ENCODE measurements at regions not wholly inside any gene's neighbourhood (a gene's known extent, or its start where the extent isn't known, plus 50 kb on each side); places are given as distances from the start of the nearest gene placed in this dataset.

GRCh38 chr10:113473011-113473410, 79.8 kb upstream of the HABP2 start:
- TF ChIP-seq L3MBTL2 (conservative IDR thresholded peaks at IDR 0.05) (no peak), NFRKB (IDR thresholded peaks at IDR 0.05) (no peak), LEF1 (IDR thresholded peaks at IDR 0.05; ENCODE audit: borderline replicate concordance) (no peak), SUZ12 (IDR thresholded peaks at IDR 0.05) (no peak), SP1 (IDR thresholded peaks at IDR 0.05) (no peak), TARDBP (IDR thresholded peaks at IDR 0.05) (no peak), BHLHE40 (IDR thresholded peaks at IDR 0.05; ENCODE audit: borderline replicate concordance) (no peak), ELF4 (IDR thresholded peaks at IDR 0.05) (no peak), FOXK2 (IDR thresholded peaks at IDR 0.05) (no peak), HDGF (IDR thresholded peaks at IDR 0.05; ENCODE audit: borderline replicate concordance) (no peak), ARNT (IDR thresholded peaks at IDR 0.05) (no peak), FOXM1 (IDR thresholded peaks at IDR 0.05; ENCODE audit: borderline replicate concordance) (no peak)

All from HEK293T (cell line).